H9 (cell line): ENCODE measurements at regions not wholly inside any gene's neighbourhood (a gene's known extent, or its start where the extent isn't known, plus 50 kb on each side); places are given as distances from the start of the nearest gene placed in this dataset.

Experiments used
- DNase-seq: peaks from one replicate; pipeline ENCODE4 v3.0.0-alpha.2; 2017
- H2AFZ ChIP-seq: one replicate; pipeline ENCODE4 v1.6.1; 2013; ENCODE audit warnings: mild to moderate bottlenecking, low read length, control low read depth, moderate library complexity
- H2AK5ac ChIP-seq: 2 replicates; pipeline ENCODE4 v1.6.1; 2013; ENCODE audit warnings: low read length, control low read depth, mixed read lengths; ENCODE audit not compliant: insufficient read length
- H2BK120ac ChIP-seq: one replicate; pipeline ENCODE4 v1.6.1; 2013; ENCODE audit warnings: low read depth, mild to moderate bottlenecking, low read length, control low read depth, inconsistent platforms; ENCODE audit not compliant: poor library complexity, severe bottlenecking
- H2BK12ac ChIP-seq: 2 replicates; pipeline ENCODE4 v1.6.1; 2013; ENCODE audit warnings: low read length, control low read depth, mixed read lengths, low read depth; ENCODE audit not compliant: insufficient read length
- H2BK15ac ChIP-seq: 2 replicates; pipeline ENCODE4 v1.6.1; 2013; ENCODE audit warnings: low read depth, low read length, control low read depth
- H2BK20ac ChIP-seq: one replicate; pipeline ENCODE4 v1.6.1; 2013; ENCODE audit warnings: low read depth, mild to moderate bottlenecking, low read length, control low read depth, inconsistent platforms; ENCODE audit not compliant: poor library complexity, severe bottlenecking
- H2BK5ac ChIP-seq: 2 replicates; pipeline ENCODE4 v1.6.1; 2013; ENCODE audit warnings: low read length, control low read depth, mixed read lengths; ENCODE audit not compliant: insufficient read length
- H3K14ac ChIP-seq: 2 replicates; pipeline ENCODE4 v1.6.1; 2013; ENCODE audit warnings: low read length, control low read depth; ENCODE audit not compliant: insufficient read depth
- H3K18ac ChIP-seq: 2 replicates; pipeline ENCODE4 v1.6.1; 2013; ENCODE audit warnings: low read depth, mild to moderate bottlenecking, mixed read lengths, low read length, control low read depth; ENCODE audit not compliant: insufficient read length
- H3K23ac ChIP-seq: 2 replicates; pipeline ENCODE4 v1.6.1; 2013; ENCODE audit warnings: low read length, control low read depth, mixed read lengths, low read depth; ENCODE audit not compliant: insufficient read length
- H3K23me2 ChIP-seq: 2 replicates; pipeline ENCODE4 v1.6.1; 2013; ENCODE audit warnings: low read depth, mild to moderate bottlenecking, mixed read lengths, low read length, control low read depth; ENCODE audit not compliant: insufficient read length, poor library complexity, severe bottlenecking
- H3K27ac ChIP-seq: 2 replicates; pipeline ENCODE4 v1.5.1; 2013; ENCODE audit warnings: low read length, control low read depth, mixed read lengths, low read depth; ENCODE audit not compliant: insufficient read length
- H3K27me3 ChIP-seq: 2 replicates; pipeline ENCODE4 v1.6.1; 2013; ENCODE audit warnings: low read length, control low read depth, inconsistent platforms; ENCODE audit not compliant: insufficient read depth
- H3K4ac ChIP-seq: 2 replicates; pipeline ENCODE4 v1.6.1; 2013; ENCODE audit warnings: low read depth, mild to moderate bottlenecking, control low read depth, inconsistent platforms, low read length, moderate library complexity
- H3K4me1 ChIP-seq: 2 replicates; pipeline ENCODE4 v1.6.1; 2013; ENCODE audit warnings: low read length, control low read depth, inconsistent platforms; ENCODE audit not compliant: insufficient read depth
- H3K4me2 ChIP-seq: 2 replicates; pipeline ENCODE4 v1.6.1; 2013; ENCODE audit warnings: low read length, control low read depth, mixed read lengths; ENCODE audit not compliant: insufficient read length, insufficient read depth
- H3K56ac ChIP-seq: 2 replicates; pipeline ENCODE4 v1.6.1; 2013; ENCODE audit warnings: low read depth, mild to moderate bottlenecking, mixed read lengths, low read length, control low read depth; ENCODE audit not compliant: insufficient read length
- H3K79me1 ChIP-seq: 2 replicates; pipeline ENCODE4 v1.6.1; 2013; ENCODE audit warnings: low read depth, mild to moderate bottlenecking, moderate library complexity, low read length, control low read depth, inconsistent platforms; ENCODE audit not compliant: insufficient read depth, poor library complexity, severe bottlenecking
- H3K79me2 ChIP-seq: 2 replicates; pipeline ENCODE4 v1.6.1; 2013; ENCODE audit warnings: low read length, control low read depth, inconsistent platforms; ENCODE audit not compliant: insufficient read depth
- H3K9ac ChIP-seq: 2 replicates; pipeline ENCODE4 v1.6.1; 2013; ENCODE audit warnings: low read length, control low read depth, mixed read lengths; ENCODE audit not compliant: insufficient read length; ENCODE audit errors: extremely low read depth
- H3K9me3 ChIP-seq: one replicate; pipeline ENCODE4 v1.6.1; 2013; ENCODE audit warnings: low read depth, low read length, inconsistent platforms; ENCODE audit not compliant: control insufficient read depth
- H3T11ph ChIP-seq: one replicate; pipeline ENCODE4 v1.6.1; 2013; ENCODE audit warnings: mild to moderate bottlenecking, low read length, control low read depth, inconsistent platforms
- H4K20me1 ChIP-seq: one replicate; pipeline ENCODE4 v1.6.1; 2013; ENCODE audit not compliant: control insufficient read depth, insufficient read length, insufficient read depth
- H4K5ac ChIP-seq: 2 replicates; pipeline ENCODE4 v1.6.1; 2013; ENCODE audit warnings: low read depth, mild to moderate bottlenecking, mixed read lengths, low read length, control low read depth; ENCODE audit not compliant: insufficient read length
- H4K8ac ChIP-seq: replicated peaks from 2 replicates; pipeline ENCODE4 v1.6.1; 2013; ENCODE audit warnings: low read length, control low read depth, mixed read lengths, low read depth; ENCODE audit not compliant: insufficient read length
- H4K91ac ChIP-seq: 2 replicates; pipeline ENCODE4 v1.6.1; 2013; ENCODE audit warnings: low read depth, mild to moderate bottlenecking, moderate library complexity, mixed read lengths, low read length, control low read depth; ENCODE audit not compliant: insufficient read length
- H3K27ac Mint-ChIP-seq, 3 experiments: 2 replicates in 2 of 3; 3 replicates in 1 of 3; pipeline ENCODE4 v1.8.0; 2020 to 2021; ENCODE audit warnings: mixed read lengths in 3 of 3, mild to moderate bottlenecking in 1 of 3, moderate library complexity in 1 of 3
- H3K27me3 Mint-ChIP-seq: 2 replicates; pipeline ENCODE4 v1.8.0; 2021; ENCODE audit warnings: low read depth, mild to moderate bottlenecking, moderate library complexity, mixed read lengths
- H3K36me3 Mint-ChIP-seq, 3 experiments: 2 replicates in 2 of 3; 3 replicates in 1 of 3; pipeline ENCODE4 v1.8.0; 2020 to 2021; ENCODE audit warnings: low read depth in 3 of 3, mixed read lengths in 3 of 3; ENCODE audit not compliant: insufficient read depth in 1 of 3
- H3K4me1 Mint-ChIP-seq, 2 experiments: 2 replicates each; pipeline ENCODE4 v1.8.0; 2020; ENCODE audit warnings: mixed read lengths in 2 of 2
- H3K4me3 Mint-ChIP-seq, 2 experiments: 2 replicates in 1 of 2; 3 replicates in 1 of 2; pipeline ENCODE4 v1.8.0; 2020 to 2021; ENCODE audit warnings: mild to moderate bottlenecking in 2 of 2, mixed read lengths in 2 of 2, moderate library complexity in 1 of 2
- H3K9me3 Mint-ChIP-seq, 2 experiments: 2 replicates in 1 of 2; 3 replicates in 1 of 2; pipeline ENCODE4 v1.8.0; 2020; ENCODE audit warnings: mild to moderate bottlenecking in 2 of 2, mixed read lengths in 2 of 2, moderate library complexity in 1 of 2
- CTCF ChIP-seq: fragments of 200-600 bp; sonication (generic); conservative IDR thresholded peaks from 3 replicates; pipeline ENCODE4 v1.8.0; 2021; ENCODE audit warnings: antibody characterized with exemption, mild to moderate bottlenecking
- WGBS: extraction: QIAGEN DNeasy Blood & Tissue Kit; methylation state at CpG from one replicate; pipeline ENCODE4 v1.1.7; 2013; ENCODE audit warnings: missing lambda C conversion rate, low lambda C conversion rate, mixed read lengths; ENCODE audit not compliant: insufficient read length; ENCODE audit errors: extremely low coverage; 5-methylcytosine and 5-hydroxymethylcytosine counted together

GRCh38 chr20:16216227-16216913 is 356.9 kb downstream of the KIF16B start:
- H3K79me2 ChIP-seq: no peaks in the 10 kb centered on the region
- H3K18ac ChIP-seq: no peak overlapping the region
- H3K9me3 ChIP-seq: no peaks in the 10 kb centered on the region
- no peak overlapping the region for H2AK5ac ChIP-seq
- no peak for DNase-seq
- WGBS: no CpG with 5 or more reads among the region's 10 CpGs
- no peak overlapping the region for H4K8ac ChIP-seq
- peaks cover 7 to 10% of the 10 kb centered on the region in 2 experiments for H3K9me3 Mint-ChIP-seq
- H3K27me3 ChIP-seq: no peaks in the 10 kb centered on the region
- H4K5ac ChIP-seq: no peak overlapping the region
- H4K20me1 ChIP-seq: no peaks in the 10 kb centered on the region
- no peak overlapping the region for H3T11ph ChIP-seq
- H2AFZ ChIP-seq: no peak overlapping the region
- H3K14ac ChIP-seq: no peak overlapping the region; the same call in 1 of the 2 replicates
- no peaks in the 10 kb centered on the region for H3K23me2 ChIP-seq
- H3K4ac ChIP-seq: no peak overlapping the region
- H2BK12ac ChIP-seq: no peak overlapping the region
- H3K23ac ChIP-seq: no peak overlapping the region
- no peak overlapping the region for H3K56ac ChIP-seq
- H3K4me2 ChIP-seq: no peak overlapping the region
- no peak overlapping the region for H3K27ac ChIP-seq
- H2BK20ac ChIP-seq: no peak overlapping the region
- no peaks in the 10 kb centered on the region for H3K27me3 Mint-ChIP-seq
- H3K27ac Mint-ChIP-seq: no peak overlapping the region
- H2BK120ac ChIP-seq: no peak overlapping the region
- H3K79me1 ChIP-seq: no peaks in the 10 kb centered on the region
- H3K9ac ChIP-seq: no peak overlapping the region
- H3K4me1 ChIP-seq: no peaks in the 10 kb centered on the region; the same call in 1 of the 2 replicates
- TF ChIP-seq CTCF: no peak
- H4K91ac ChIP-seq: no peak overlapping the region
- H3K4me3 Mint-ChIP-seq: no peak overlapping the region
- peaks cover 0 to 14% (median 4%) of the 10 kb centered on the region in 3 experiments; a peak in 6 of 7 replicates for H3K36me3 Mint-ChIP-seq
- H2BK5ac ChIP-seq: no peak overlapping the region
- H2BK15ac ChIP-seq: no peak overlapping the region
- H3K4me1 Mint-ChIP-seq: peaks cover 16 to 17% of the 10 kb centered on the region in 2 experiments
